HL-60 (cell line): ENCODE measurements at regions not wholly inside any gene's neighbourhood (a gene's known extent, or its start where the extent isn't known, plus 50 kb on each side); places are given as distances from the start of the nearest gene placed in this dataset.

Source experiments
- DNase-seq, 2 experiments: peaks; one replicate each; pipeline ENCODE4 v3.0.0-alpha.2; 2010 to 2020; ENCODE audit warnings: low read depth in 1 of 2, low spot score in 1 of 2
- H3K27ac ChIP-seq: fragments of 250-450 bp; sonication (Bioruptor Pico); replicated peaks from 2 replicates; pipeline ENCODE4 v1.5.1; 2020; ENCODE audit warnings: mild to moderate bottlenecking, moderate library complexity
- H3K27me3 ChIP-seq: fragments of 250-450 bp; sonication (Bioruptor Pico); 2 replicates; pipeline ENCODE4 v1.5.1; 2021; ENCODE audit warnings: mild to moderate bottlenecking, moderate library complexity; ENCODE audit not compliant: insufficient read depth, poor library complexity, severe bottlenecking
- H3K4me3 ChIP-seq: replicated peaks from 2 replicates; pipeline ENCODE4 v1.5.1; 2011; ENCODE audit warnings: mild to moderate bottlenecking, control low read depth, low read length; ENCODE audit not compliant: insufficient read depth
- CTCF ChIP-seq: IDR thresholded peaks from one replicate; pipeline ENCODE4 v1.5.1; 2011; ENCODE audit warnings: low read length, control low read depth, inconsistent platforms; ENCODE audit not compliant: insufficient read depth
- GABPA ChIP-seq: IDR thresholded peaks from 2 replicates; pipeline ENCODE4 v1.6.1; 2012; ENCODE audit warnings: low read depth
- POLR2AphosphoS5 ChIP-seq: IDR thresholded peaks from 2 replicates; pipeline ENCODE4 v1.6.1; 2012; ENCODE audit warnings: low read depth
- REST ChIP-seq: IDR thresholded peaks from 2 replicates; pipeline ENCODE4 v1.6.1; 2012; ENCODE audit warnings: low read depth; ENCODE audit not compliant: insufficient replicate concordance
- SPI1 ChIP-seq: IDR thresholded peaks from 2 replicates; pipeline ENCODE4 v1.6.1; 2012; ENCODE audit warnings: low read depth, mild to moderate bottlenecking, borderline replicate concordance

GRCh38 chr17:63069245-63069644 is 103.2 kb downstream of the TANC2 start:
- Histone ChIP-seq H3K4me3 (no peak overlapping the region), H3K27me3 (no peaks in the 10 kb centered on the region), H3K27ac (no peak overlapping the region)
- TF ChIP-seq REST = no peak
- no peak for TF ChIP-seq GABPA
- TF ChIP-seq POLR2AphosphoS5 = no peak
- no peak for TF ChIP-seq SPI1
- TF ChIP-seq CTCF = no peak
- no peak for DNase-seq

GRCh38 chr17:63070031-63070430 is 104.0 kb downstream of the TANC2 start:
- Histone ChIP-seq H3K27ac (no peak overlapping the region), H3K27me3 (no peaks in the 10 kb centered on the region), H3K4me3 (no peak overlapping the region)
- TF ChIP-seq GABPA (no peak), CTCF (no peak), REST (no peak), POLR2AphosphoS5 (no peak), SPI1 (no peak)
- no peak for DNase-seq

GRCh38 chr17:63071797-63072196 is 105.8 kb downstream of the TANC2 start:
- no peak for DNase-seq
- TF ChIP-seq CTCF = no peak
- no peak for TF ChIP-seq SPI1
- no peak for TF ChIP-seq GABPA
- no peak for TF ChIP-seq POLR2AphosphoS5
- TF ChIP-seq REST = no peak
- no peak overlapping the region for H3K27ac ChIP-seq
- no peak overlapping the region for H3K4me3 ChIP-seq
- H3K27me3 ChIP-seq = no peaks in the 10 kb centered on the region
